Brain microvascular endothelial cell (primary cell): ENCODE measurements at regions not wholly inside any gene's neighbourhood (a gene's known extent, or its start where the extent isn't known, plus 50 kb on each side); places are given as distances from the start of the nearest gene placed in this dataset.

Experiments used
- DNase-seq: peaks from one replicate; pipeline ENCODE4 v3.0.0-alpha.2; 2020
- H3K27ac ChIP-seq: fragments of 250-450 bp; sonication (Bioruptor Pico); 2 replicates; pipeline ENCODE4 v1.5.1; 2020; ENCODE audit warnings: mild to moderate bottlenecking, moderate library complexity
- H3K27me3 ChIP-seq: fragments of 250-450 bp; sonication (Bioruptor Pico); replicated peaks from 2 replicates; pipeline ENCODE4 v1.5.1; 2020; ENCODE audit warnings: mild to moderate bottlenecking
- H3K36me3 ChIP-seq: fragments of 250-450 bp; sonication (Bioruptor Pico); replicated peaks from 2 replicates; pipeline ENCODE4 v1.5.1; 2020; ENCODE audit warnings: mild to moderate bottlenecking
- H3K4me3 ChIP-seq: 2 replicates; pipeline ENCODE4 v1.5.1; 2011; ENCODE audit warnings: low read depth, mild to moderate bottlenecking, control low read depth, low read length, moderate library complexity
- in situ Hi-C: cut with HindIII; loops from 2 replicates; pipeline ENCODE4 v1.10.0; 2017; ENCODE audit warnings: low sequenced_read_pairs, low pct_ligation_motif_present
- TF ChIP-seq, protein P1 (sequence below): IDR thresholded peaks from 2 replicates; pipeline ENCODE4 v1.5.1; 2011; ENCODE audit warnings: low read depth, mild to moderate bottlenecking, moderate library complexity, low read length, control low read depth, inconsistent platforms; ENCODE audit errors: missing control alignments

DNA sequence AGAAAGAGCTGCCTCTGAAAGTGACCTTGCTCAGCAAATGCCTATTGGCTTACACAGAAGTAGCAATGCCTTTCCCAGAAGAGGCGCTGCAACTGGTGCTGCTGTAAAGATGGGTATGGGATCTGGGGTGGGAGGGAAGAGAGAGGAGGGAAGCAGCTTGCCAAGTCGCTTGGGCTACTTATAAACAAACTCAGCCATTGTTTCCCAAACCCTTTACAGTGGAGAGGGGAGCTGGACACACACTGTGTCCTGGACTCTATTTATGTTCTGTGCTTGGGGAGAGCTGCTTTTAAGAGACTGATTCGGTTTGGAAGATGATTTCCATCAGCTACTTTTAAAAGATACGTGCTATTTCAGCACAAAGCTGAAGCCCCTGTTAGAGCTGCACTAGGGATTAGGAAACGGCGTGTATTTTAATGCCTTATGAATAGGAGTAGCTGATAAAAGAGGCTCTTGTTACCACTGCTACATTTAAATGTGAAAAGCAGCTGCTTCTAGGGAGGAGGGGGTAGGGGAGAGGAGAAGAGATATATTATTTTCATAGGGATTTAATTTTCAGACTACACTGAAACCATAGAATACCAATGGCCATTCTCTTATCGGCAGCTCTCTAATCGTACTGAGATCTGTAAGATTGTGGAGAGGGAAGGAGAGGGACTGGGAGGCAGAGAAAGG lies 440.6 kb downstream of the MCTP2 start:
- H3K4me3 ChIP-seq = no peak overlapping the region
- DNase-seq = peak; percentile 9
- in situ Hi-C loops = no loop called here
- no peaks in the 10 kb centered on the region for H3K36me3 ChIP-seq
- no peaks in the 10 kb centered on the region for H3K27me3 ChIP-seq
- TF ChIP-seq, protein P1, sequence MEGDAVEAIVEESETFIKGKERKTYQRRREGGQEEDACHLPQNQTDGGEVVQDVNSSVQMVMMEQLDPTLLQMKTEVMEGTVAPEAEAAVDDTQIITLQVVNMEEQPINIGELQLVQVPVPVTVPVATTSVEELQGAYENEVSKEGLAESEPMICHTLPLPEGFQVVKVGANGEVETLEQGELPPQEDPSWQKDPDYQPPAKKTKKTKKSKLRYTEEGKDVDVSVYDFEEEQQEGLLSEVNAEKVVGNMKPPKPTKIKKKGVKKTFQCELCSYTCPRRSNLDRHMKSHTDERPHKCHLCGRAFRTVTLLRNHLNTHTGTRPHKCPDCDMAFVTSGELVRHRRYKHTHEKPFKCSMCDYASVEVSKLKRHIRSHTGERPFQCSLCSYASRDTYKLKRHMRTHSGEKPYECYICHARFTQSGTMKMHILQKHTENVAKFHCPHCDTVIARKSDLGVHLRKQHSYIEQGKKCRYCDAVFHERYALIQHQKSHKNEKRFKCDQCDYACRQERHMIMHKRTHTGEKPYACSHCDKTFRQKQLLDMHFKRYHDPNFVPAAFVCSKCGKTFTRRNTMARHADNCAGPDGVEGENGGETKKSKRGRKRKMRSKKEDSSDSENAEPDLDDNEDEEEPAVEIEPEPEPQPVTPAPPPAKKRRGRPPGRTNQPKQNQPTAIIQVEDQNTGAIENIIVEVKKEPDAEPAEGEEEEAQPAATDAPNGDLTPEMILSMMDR = peak; percentile 20
- no peak overlapping the region for H3K27ac ChIP-seq

DNA sequence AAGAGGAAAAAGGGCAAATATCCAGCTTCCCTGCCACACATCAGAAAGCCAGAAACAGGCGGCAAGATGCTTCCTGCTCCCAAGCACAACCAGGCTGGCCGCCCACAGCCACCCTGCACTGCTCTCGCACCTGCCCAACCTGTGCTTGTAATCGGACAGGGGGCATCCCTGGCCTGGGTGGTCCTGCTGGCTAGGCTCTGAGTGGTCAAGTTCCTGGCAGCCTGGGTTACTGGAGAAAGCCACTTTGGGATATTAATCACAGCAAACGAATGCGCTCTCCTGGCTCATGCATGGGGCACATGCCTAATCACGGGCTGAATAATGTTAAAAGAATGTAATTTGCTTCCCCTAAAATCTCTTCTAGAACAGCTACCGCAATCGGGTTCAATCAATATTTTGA lies 442.4 kb downstream of the MCTP2 start:
- H3K4me3 ChIP-seq = no peak overlapping the region
- no peaks in the 10 kb centered on the region for H3K27me3 ChIP-seq
- H3K27ac ChIP-seq = no peak overlapping the region
- in situ Hi-C loops = no loop called here
- TF ChIP-seq, protein P1 = no peak
- no peak for DNase-seq
- H3K36me3 ChIP-seq = no peaks in the 10 kb centered on the region

DNA sequence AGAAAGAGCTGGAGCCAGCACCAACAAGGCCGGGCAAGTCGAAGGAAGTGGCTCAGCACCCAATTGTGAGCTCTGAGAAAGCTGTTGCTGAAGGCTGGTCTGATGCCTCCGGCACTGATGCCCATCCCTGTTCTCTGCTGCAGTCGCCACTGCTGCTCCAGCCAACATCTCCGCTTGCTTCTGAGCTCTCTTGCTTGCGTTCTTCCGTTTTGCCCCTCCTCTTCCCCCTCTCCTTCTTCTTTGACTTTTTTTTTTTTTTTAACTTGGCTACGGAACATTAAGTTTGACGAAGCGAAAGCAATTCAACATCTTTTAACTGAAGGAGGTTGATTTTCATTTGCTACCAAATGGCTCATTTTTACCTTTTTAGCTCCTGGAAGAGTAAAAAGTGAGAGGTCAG lies 442.9 kb downstream of the MCTP2 start:
- in situ Hi-C loops = no loop called here
- Histone ChIP-seq H3K36me3 (no peaks in the 10 kb centered on the region), H3K27ac (no peak overlapping the region), H3K4me3 (no peak overlapping the region), H3K27me3 (no peaks in the 10 kb centered on the region)
- no peak for DNase-seq
- TF ChIP-seq, protein P1 = no peak

- no peak for DNase-seq
- Histone ChIP-seq H3K27me3 (no peaks in the 10 kb centered on the region), H3K27ac (no peak overlapping the region), H3K36me3 (no peaks in the 10 kb centered on the region), H3K4me3 (no peak overlapping the region)
- TF ChIP-seq, protein P1 = no peak
- in situ Hi-C loops = no loop called here
These were observed 445.9 kb downstream of the MCTP2 start for GRCh38 chr15:94677202-94677790.

GRCh38 chr15:94682171-94682570 lies 450.8 kb downstream of the MCTP2 start:
- Histone ChIP-seq H3K27ac (no peak overlapping the region), H3K4me3 (no peak overlapping the region), H3K27me3 (no peaks in the 10 kb centered on the region), H3K36me3 (no peaks in the 10 kb centered on the region)
- no peak for DNase-seq
- in situ Hi-C loops = no loop called here
- TF ChIP-seq, protein P1 = no peak

GRCh38 chr15:94683902-94684301 lies 452.5 kb downstream of the MCTP2 start:
- H3K36me3 ChIP-seq = no peaks in the 10 kb centered on the region
- no peak overlapping the region for H3K4me3 ChIP-seq
- H3K27ac ChIP-seq = no peak overlapping the region
- DNase-seq = no peak
- TF ChIP-seq, protein P1 = no peak
- in situ Hi-C loops = no loop called here
- H3K27me3 ChIP-seq = no peaks in the 10 kb centered on the region
